Endodermal cell (in vitro differentiated cells): ENCODE measurements at regions not wholly inside any gene's neighbourhood (a gene's known extent, or its start where the extent isn't known, plus 50 kb on each side); places are given as distances from the start of the nearest gene placed in this dataset.

Experiments
- DNase-seq: peaks from one replicate; pipeline ENCODE4 v3.0.0-alpha.2; 2017
- H3K27ac ChIP-seq: 2 replicates; pipeline ENCODE4 v1.5.1; 2013; ENCODE audit warnings: mild to moderate bottlenecking, low read depth, low read length, moderate library complexity
- H3K27me3 ChIP-seq: 2 replicates; pipeline ENCODE4 v1.6.1; 2013; ENCODE audit warnings: mild to moderate bottlenecking, low read length, moderate library complexity; ENCODE audit not compliant: insufficient read depth, control insufficient read depth, poor library complexity, severe bottlenecking
- H3K36me3 ChIP-seq: 2 replicates; pipeline ENCODE4 v1.7.0; 2013; ENCODE audit warnings: mild to moderate bottlenecking, low read length, moderate library complexity; ENCODE audit not compliant: control insufficient read depth, insufficient read depth
- H3K4me1 ChIP-seq: one replicate; pipeline ENCODE4 v1.7.0; 2013; ENCODE audit warnings: low read length; ENCODE audit not compliant: control insufficient read depth, insufficient read depth
- H3K4me3 ChIP-seq: 2 replicates; pipeline ENCODE4 v1.5.1; 2013; ENCODE audit warnings: mild to moderate bottlenecking, low read length, moderate library complexity
- H3K9ac ChIP-seq: 2 replicates; pipeline ENCODE4 v1.6.1; 2013; ENCODE audit warnings: mild to moderate bottlenecking, low read length, moderate library complexity; ENCODE audit not compliant: poor library complexity, severe bottlenecking; ENCODE audit errors: extremely low read depth
- H3K9me3 ChIP-seq: 2 replicates; pipeline ENCODE4 v1.6.1; 2013; ENCODE audit warnings: mild to moderate bottlenecking, low read length, moderate library complexity; ENCODE audit not compliant: control insufficient read depth
- H3K27ac Mint-ChIP-seq: 2 replicates; pipeline ENCODE4 v1.8.0; 2020; ENCODE audit warnings: mixed read lengths
- H3K27me3 Mint-ChIP-seq: 2 replicates; pipeline ENCODE4 v1.8.0; 2021; ENCODE audit warnings: mild to moderate bottlenecking, mixed read lengths; ENCODE audit not compliant: insufficient read depth
- H3K36me3 Mint-ChIP-seq: 2 replicates; pipeline ENCODE4 v1.8.0; 2020; ENCODE audit warnings: low read depth, mixed read lengths
- H3K4me1 Mint-ChIP-seq: 2 replicates; pipeline ENCODE4 v1.8.0; 2020; ENCODE audit warnings: mixed read lengths
- H3K4me3 Mint-ChIP-seq: 2 replicates; pipeline ENCODE4 v1.8.0; 2020; ENCODE audit warnings: mild to moderate bottlenecking, moderate library complexity, mixed read lengths
- H3K9me3 Mint-ChIP-seq: 2 replicates; pipeline ENCODE4 v1.8.0; 2020; ENCODE audit warnings: mild to moderate bottlenecking, mixed read lengths
- CTCF ChIP-seq: fragments of 200-600 bp; sonication (generic); conservative IDR thresholded peaks from 2 replicates; pipeline ENCODE4 v1.5.0; 2021; ENCODE audit warnings: antibody characterized with exemption, mild to moderate bottlenecking
- WGBS, 2 experiments: methylation state at CpG; one replicate each; pipeline versions ENCODE4 v1.1.5 to v1.1.7; 2013; ENCODE audit warnings: missing lambda C conversion rate in 2 of 2, mixed read lengths in 1 of 2; ENCODE audit not compliant: insufficient coverage in 1 of 2, insufficient read length in 1 of 2; 5-methylcytosine and 5-hydroxymethylcytosine counted together

- no peaks in the 10 kb centered on the region for H3K36me3 Mint-ChIP-seq
- no peaks in the 10 kb centered on the region for H3K36me3 ChIP-seq
- H3K27me3 Mint-ChIP-seq, result no peaks in the 10 kb centered on the region
- H3K4me3 ChIP-seq, result no peak overlapping the region
- no peak overlapping the region for H3K27ac ChIP-seq
- no peak for TF ChIP-seq CTCF
- H3K4me1 Mint-ChIP-seq, result peaks cover 14% of the 10 kb centered on the region
- no peak for DNase-seq
- H3K27ac Mint-ChIP-seq, result no peak overlapping the region
- no peak overlapping the region for H3K4me3 Mint-ChIP-seq
- H3K9ac ChIP-seq, result no peak overlapping the region
- WGBS, 2 experiments, result 91 to 100% methylated on average over 2 to 5 of the region's 5 CpGs
- H3K4me1 ChIP-seq, result peaks cover 4% of the 10 kb centered on the region
- no peaks in the 10 kb centered on the region for H3K27me3 ChIP-seq
- H3K9me3 Mint-ChIP-seq, result no peaks in the 10 kb centered on the region
- no peaks in the 10 kb centered on the region for H3K9me3 ChIP-seq
Measured at GRCh38 chr2:42849311-42849710, 56.9 kb upstream of the HAAO start.

GRCh38 chr2:42848726-42849290 lies 56.4 kb upstream of the HAAO start:
- H3K9me3 ChIP-seq, result no peaks in the 10 kb centered on the region
- H3K36me3 ChIP-seq, result no peaks in the 10 kb centered on the region
- no peak overlapping the region for H3K4me3 Mint-ChIP-seq
- TF ChIP-seq CTCF, result no peak
- H3K36me3 Mint-ChIP-seq, result no peaks in the 10 kb centered on the region
- no peak overlapping the region for H3K27ac ChIP-seq
- H3K9ac ChIP-seq, result no peak overlapping the region
- H3K27me3 ChIP-seq, result no peaks in the 10 kb centered on the region
- H3K4me1 Mint-ChIP-seq, result peaks cover 9% of the 10 kb centered on the region
- H3K4me1 ChIP-seq, result no peaks in the 10 kb centered on the region
- WGBS, 2 experiments, result 95 to 98% methylated on average over 8 to 10 of the region's 10 CpGs
- peak; percentile 20 for DNase-seq
- no peaks in the 10 kb centered on the region for H3K27me3 Mint-ChIP-seq
- no peaks in the 10 kb centered on the region for H3K9me3 Mint-ChIP-seq
- H3K4me3 ChIP-seq, result no peak overlapping the region
- H3K27ac Mint-ChIP-seq, result no peak overlapping the region

- Mint-ChIP-seq H3K36me3 (no peaks in the 10 kb centered on the region), H3K27ac (no peak overlapping the region), H3K4me3 (no peak overlapping the region), H3K4me1 (peaks cover 7% of the 10 kb centered on the region), H3K9me3 (no peaks in the 10 kb centered on the region), H3K27me3 (no peaks in the 10 kb centered on the region)
- Histone ChIP-seq H3K36me3 (no peaks in the 10 kb centered on the region), H3K27ac (no peak overlapping the region), H3K4me3 (no peak overlapping the region), H3K4me1 (no peaks in the 10 kb centered on the region), H3K9ac (no peak overlapping the region), H3K9me3 (no peaks in the 10 kb centered on the region), H3K27me3 (no peaks in the 10 kb centered on the region)
- DNase-seq, result peak; percentile 3
- WGBS, 2 experiments, result 97 to 100% methylated on average over 1 of the region's 1 CpG
- no peak for TF ChIP-seq CTCF
Measured at GRCh38 chr2:42848265-42848664, 55.9 kb upstream of the HAAO start.
